HG02840 (cell line): ENCODE measurements at regions not wholly inside any gene's neighbourhood (a gene's known extent, or its start where the extent isn't known, plus 50 kb on each side); places are given as distances from the start of the nearest gene placed in this dataset.
A peak's percentile ranks its signal among the peaks of the same experiment; 100 is the strongest.
"Not testable (repeated sequence)": the region's sequence is repeated elsewhere in the genome, so short reads cannot be mapped to it uniquely, and the experiment has no call there.

Experiments used
- ATAC-seq: cut with Tn5 transposase; IDR thresholded peaks from one replicate; pipeline ENCODE4 v1.9.1; 2021; ENCODE audit warnings: mild to moderate bottlenecking, moderate library complexity, moderate number of reproducible peaks; ENCODE audit not compliant: unreplicated experiment, low FRiP score

DNA sequence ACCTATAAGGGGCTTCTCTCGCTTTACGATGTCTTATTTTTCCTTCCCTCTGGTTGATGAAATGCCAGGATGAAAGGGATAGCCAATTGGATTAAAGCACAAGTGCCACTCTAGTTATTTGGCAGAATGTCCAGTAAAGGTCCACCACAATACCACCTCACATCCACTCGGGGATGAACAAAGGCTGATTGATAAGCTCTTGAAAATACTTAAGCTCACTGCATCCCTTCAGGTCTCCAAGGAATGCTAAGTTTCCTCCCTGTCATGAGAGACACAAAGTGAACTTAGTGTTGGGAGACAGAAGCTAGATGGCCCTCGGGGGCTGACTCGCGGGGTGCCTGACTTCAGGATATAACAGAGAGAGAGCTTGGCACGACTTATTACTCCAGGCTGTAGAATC, 185.9 kb upstream of the ZNF644 start:
- ATAC-seq, result not testable (repeated sequence)

GRCh38 chr1:91204150-91204549, 182.3 kb upstream of the ZNF644 start:
- not testable (repeated sequence) for ATAC-seq

GRCh38 chr1:91201694-91202093, 179.9 kb upstream of the ZNF644 start:
- ATAC-seq, result no peak

DNA sequence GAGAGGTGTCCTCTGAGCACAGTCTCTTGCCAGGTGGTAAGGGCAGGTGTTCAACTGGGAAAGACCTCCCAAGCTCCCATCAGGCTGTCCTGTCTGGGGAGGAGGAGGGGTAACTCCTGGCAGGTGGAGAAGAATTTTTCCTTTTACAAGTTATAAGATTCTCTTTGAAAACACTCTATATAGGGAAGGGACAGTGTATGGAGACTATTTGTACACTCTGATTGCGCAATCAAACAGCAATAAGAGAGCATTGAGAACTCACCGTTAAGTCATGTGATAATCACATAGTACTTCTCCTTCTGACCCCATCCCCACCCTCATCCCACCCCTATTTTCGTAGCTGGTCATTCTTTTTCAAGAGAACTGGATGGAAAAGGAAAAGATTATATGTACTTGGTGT, 179.3 kb upstream of the ZNF644 start:
- no peak for ATAC-seq

- no peak for ATAC-seq
Observed at GRCh38 chr1:91200675-91201074, 178.8 kb upstream of the ZNF644 start.

- no peak for ATAC-seq
Observed at GRCh38 chr1:91199988-91200387, 178.2 kb upstream of the ZNF644 start.

DNA sequence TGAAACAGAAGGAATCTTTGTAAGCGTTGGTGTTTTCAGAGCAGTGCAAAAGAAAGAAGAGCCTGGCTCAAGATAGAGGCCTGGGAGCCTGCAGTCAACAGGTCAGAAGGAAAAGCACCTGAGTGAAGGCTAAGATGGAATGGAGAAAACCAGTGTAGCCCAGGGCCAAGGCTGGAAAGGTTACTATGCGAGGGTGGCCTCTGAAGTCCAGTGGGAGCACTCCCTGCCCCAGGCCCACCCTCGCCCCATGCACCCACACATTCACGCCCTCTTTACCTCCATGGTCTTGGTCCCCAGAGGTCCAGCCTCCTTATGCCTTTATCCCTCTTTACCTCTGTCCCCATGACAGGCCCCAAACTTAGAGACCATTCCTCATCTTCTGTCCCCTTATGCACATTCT, 169.2 kb upstream of the ZNF644 start:
- no peak for ATAC-seq

DNA sequence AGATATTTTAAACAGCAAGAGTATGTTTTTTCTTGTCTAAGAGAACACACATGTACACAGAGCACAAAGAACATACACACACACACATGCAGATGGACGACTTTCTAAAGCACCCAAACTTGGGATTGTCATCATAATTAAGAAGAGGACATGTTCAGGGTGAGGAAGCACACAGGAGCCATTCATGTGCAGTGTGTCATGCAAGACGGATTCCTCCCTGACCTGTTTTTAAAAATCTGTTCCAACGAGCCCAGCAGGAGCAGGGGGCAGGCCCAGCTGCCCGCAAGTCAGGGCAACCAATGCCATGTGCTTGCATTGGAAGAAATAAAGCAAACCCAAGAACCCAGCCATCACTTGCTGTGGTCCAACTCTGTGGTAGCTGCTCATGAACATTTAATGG, 167.3 kb upstream of the ZNF644 start:
- ATAC-seq, result no peak

- not testable (repeated sequence) for ATAC-seq
Observed at GRCh38 chr1:91182807-91183206, 161.0 kb upstream of the ZNF644 start.

- ATAC-seq, result no peak
Observed at GRCh38 chr1:91176250-91176649, 154.4 kb upstream of the ZNF644 start.

DNA sequence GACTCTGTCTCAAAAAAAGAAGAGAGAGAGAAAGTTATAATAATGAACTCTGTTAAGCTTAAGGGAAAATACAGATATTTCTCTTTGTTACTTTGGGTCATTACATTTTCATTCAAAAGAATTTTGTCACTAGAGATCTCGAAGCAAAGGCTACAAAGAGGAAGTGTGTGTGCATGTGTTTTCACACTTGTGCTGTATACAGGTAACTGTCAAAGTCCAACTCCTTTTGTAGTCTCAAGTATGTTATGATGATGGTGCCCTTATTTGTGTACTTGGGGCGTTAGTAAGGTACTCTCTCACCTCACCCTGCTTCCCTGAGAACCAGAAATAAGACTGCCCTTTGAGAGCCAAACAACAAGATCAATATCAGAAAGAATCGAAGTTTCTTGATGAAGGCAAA, 152.9 kb upstream of the ZNF644 start:
- ATAC-seq, result no peak

DNA sequence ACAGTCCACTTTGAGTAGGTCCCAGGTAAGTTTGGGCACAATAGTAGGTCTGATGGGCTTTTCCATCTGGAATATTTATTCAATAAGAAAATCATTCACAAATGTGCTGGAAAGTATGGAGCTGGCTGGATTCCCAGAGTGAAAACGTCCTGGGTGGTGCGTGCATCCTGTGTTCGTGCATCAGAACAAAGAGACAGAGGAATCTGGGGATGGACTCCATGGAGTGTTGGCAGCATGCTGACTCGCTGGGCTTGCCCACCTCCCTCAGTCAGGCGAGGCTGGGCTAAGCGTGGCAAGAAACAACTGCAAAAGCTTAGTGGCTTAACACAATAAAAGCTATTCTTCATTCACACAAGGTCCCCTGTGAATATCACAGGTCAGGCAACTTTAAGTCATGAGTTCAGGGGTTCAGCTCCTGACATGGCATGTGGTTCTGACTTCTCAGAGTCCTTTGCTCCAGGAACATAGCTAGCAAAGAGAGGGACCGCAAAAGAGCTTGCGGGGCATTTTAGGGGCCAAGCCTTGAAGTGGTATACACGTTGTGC, 151.6 kb upstream of the ZNF644 start:
- no peak for ATAC-seq

DNA sequence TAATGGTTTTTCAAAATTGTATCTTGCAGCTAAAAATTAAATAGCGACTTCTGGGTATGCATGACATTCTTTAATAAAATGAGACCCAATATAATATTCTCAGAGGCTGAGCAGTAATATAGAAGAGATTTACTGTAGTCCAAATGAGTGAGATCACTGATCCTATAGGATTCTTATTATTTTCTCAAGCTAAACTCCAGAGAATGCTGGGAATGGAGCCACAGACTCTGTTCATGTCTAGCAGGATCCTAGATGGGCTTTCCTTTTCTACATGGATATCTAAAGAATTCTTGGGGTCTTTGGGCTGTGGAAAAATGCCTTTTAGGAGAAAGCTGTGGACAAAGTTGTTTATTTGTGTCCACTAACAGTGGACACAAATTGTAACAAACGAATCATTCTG, 150.7 kb upstream of the ZNF644 start:
- ATAC-seq, result no peak

DNA sequence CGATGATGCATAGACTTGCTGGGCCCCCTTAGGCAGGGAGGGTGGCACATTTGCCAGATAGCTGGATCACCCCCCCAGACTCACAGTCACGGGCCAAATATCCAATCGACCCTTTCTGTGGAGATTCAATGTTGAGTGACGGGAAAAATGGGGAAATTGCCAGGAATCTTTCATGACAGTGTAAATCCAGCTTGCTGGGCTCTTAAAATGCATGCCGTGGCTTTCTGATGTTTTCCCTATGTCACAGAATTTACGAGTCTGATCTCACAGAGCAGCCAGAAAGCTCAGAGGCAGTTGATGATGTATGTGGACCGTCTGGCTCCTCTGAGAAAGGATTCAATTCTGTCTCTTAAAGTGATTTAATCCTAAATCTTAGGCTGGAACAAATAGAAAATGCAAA, 150.1 kb upstream of the ZNF644 start:
- no peak for ATAC-seq

DNA sequence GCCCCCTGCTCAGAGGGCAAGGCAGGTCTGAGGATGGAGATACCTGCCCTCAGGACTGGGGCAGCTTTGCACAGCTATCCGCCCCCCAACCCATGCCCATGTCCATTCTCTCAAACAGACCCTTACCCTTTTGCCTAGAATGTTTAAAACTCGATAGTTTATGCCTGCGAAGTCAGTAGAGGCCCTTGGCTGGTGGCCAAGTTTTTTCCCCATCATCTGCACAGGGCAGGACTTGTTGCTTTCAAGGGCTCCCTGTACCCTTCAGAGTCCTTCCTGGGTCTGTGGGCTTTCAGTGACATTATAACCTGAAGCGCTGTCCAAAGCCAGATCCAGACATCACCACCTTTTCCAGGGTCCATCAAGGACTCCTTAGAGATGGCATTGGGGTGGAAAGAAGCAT, 148.7 kb upstream of the ZNF644 start:
- ATAC-seq, result no peak

GRCh38 chr1:91166106-91166712, 144.4 kb upstream of the ZNF644 start:
- no peak for ATAC-seq

- ATAC-seq, result peak; percentile 76
Observed at GRCh38 chr1:91165033-91165654, 143.3 kb upstream of the ZNF644 start.

DNA sequence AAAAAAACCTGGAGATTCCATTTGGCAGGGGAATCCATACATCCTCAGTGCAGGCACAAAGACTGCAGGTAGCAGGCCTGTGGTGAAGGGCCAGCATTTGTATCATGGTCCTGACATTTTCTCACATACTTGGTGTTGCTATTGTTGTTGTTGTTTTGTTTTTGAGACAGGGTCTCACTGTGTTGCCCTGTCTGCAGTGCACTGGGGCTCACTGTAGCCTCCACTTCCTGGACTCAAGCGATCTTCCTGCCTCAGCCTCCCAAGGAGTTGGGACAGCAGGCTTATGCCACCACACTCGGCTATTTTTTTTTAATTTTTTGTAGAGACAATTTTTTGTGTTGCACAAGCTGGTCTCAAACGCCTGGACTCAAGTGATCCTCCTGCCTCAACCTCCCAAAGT, 140.8 kb upstream of the ZNF644 start:
- no peak for ATAC-seq

DNA sequence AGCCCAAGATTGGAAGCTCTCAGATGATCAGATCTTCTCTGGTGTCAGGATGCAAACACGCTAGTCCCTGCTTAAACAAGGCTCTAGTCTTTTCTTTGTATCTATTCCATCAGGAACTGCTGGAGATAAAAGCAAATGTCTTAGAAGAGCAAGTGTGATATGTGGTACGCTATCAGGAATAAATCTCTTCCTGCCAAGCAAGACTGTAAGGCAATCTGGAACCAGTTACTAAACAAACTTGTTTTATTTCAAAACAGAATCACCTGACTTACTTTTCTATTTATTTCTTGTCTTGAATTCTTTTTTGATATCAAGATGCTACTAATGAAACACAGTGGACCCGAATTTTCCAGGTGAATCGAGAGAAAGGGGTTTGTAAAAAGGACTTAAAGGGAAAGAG, 139.9 kb upstream of the ZNF644 start:
- no peak for ATAC-seq

DNA sequence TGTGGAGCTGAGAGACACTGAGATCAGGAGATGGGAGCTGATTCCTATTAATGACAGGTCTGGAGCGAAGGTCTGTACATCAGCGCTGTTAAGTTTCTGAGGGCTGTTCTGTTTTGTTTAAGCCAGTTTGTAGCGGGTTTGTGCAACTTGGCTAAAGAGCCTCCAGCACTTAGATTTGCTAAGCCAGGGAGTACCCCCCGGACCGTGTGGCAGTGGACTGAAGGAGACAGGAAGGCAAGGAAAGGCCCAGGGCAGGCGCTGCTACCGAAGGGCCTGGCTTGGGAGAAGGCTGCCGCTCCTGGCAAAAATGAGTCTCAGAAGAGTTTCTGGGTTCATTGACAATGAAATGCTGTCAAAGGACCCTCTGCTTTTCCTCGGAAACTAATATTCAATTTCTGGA, 139.3 kb upstream of the ZNF644 start:
- ATAC-seq, result no peak

GRCh38 chr1:91160363-91161075, 138.7 kb upstream of the ZNF644 start:
- ATAC-seq, result no peak

GRCh38 chr1:91153341-91153740, 131.5 kb upstream of the ZNF644 start:
- ATAC-seq, result no peak
